ENCODE measurements at regions not wholly inside any gene's neighbourhood (a gene's known extent, or its start where the extent isn't known, plus 50 kb on each side); places are given as distances from the start of the nearest gene placed in this dataset.

- H3K4me1 ChIP-seq, result peaks cover 29% of the 10 kb centered on the region
- no peak overlapping the region for H3K27ac ChIP-seq
- H3K36me3 ChIP-seq (ENCODE audit: low read depth, missing control alignments), result no peaks in the 10 kb centered on the region
- 91 to 95% methylated on average over 5 of the region's 5 CpGs for WGBS, 2 donors
- no peaks in the 10 kb centered on the region for H3K9me3 ChIP-seq
- H3K27me3 ChIP-seq, result no peaks in the 10 kb centered on the region
- no peak for DNase-seq
- TF ChIP-seq POLR2A (IDR thresholded peaks at IDR 0.05) (no peak), CTCF (IDR thresholded peaks at IDR 0.05) (no peak)
- H3K4me3 ChIP-seq, result no peak overlapping the region
- intact Hi-C loops (cut with DNase I; ENCODE audit: low total_unique reads), result no loop called here
These were observed 132.4 kb upstream of the ATP1B1 start for GRCh38 chr1:168974117-168974516.

- TF ChIP-seq CTCF (IDR thresholded peaks at IDR 0.05), result no peak
- TF ChIP-seq POLR2A (IDR thresholded peaks at IDR 0.05), result no peak
- no peaks in the 10 kb centered on the region for H3K36me3 ChIP-seq (ENCODE audit: low read depth, missing control alignments)
- intact Hi-C loops (cut with DNase I; ENCODE audit: low total_unique reads), result no loop called here
- no peak overlapping the region for H3K27ac ChIP-seq
- H3K4me1 ChIP-seq, result peaks cover 29% of the 10 kb centered on the region
- no peaks in the 10 kb centered on the region for H3K9me3 ChIP-seq
- no peak for DNase-seq
- no peak overlapping the region for H3K4me3 ChIP-seq
- H3K27me3 ChIP-seq, result no peaks in the 10 kb centered on the region
These were observed 131.9 kb upstream of the ATP1B1 start for GRCh38 chr1:168974611-168975010.

GRCh38 chr1:168976267-168976666 lies 130.2 kb upstream of the ATP1B1 start:
- intact Hi-C loops (cut with DNase I; ENCODE audit: low total_unique reads), result no loop called here
- Histone ChIP-seq H3K4me3 (no peak overlapping the region), H3K4me1 (peaks cover 23% of the 10 kb centered on the region), H3K9me3 (no peaks in the 10 kb centered on the region), H3K27me3 (no peaks in the 10 kb centered on the region), H3K36me3 (ENCODE audit: low read depth, missing control alignments) (no peaks in the 10 kb centered on the region), H3K27ac (no peak overlapping the region)
- DNase-seq, result no peak
- 70 to 83% methylated on average over 1 of the region's 1 CpG for WGBS, 2 donors
- no peak for TF ChIP-seq POLR2A (IDR thresholded peaks at IDR 0.05)
- no peak for TF ChIP-seq CTCF (IDR thresholded peaks at IDR 0.05)

GRCh38 chr1:168977618-168978017 lies 128.9 kb upstream of the ATP1B1 start:
- Histone ChIP-seq H3K9me3 (no peaks in the 10 kb centered on the region), H3K4me1 (peaks cover 10% of the 10 kb centered on the region), H3K27me3 (no peaks in the 10 kb centered on the region), H3K36me3 (ENCODE audit: low read depth, missing control alignments) (no peaks in the 10 kb centered on the region), H3K27ac (no peak overlapping the region), H3K4me3 (no peak overlapping the region)
- no peak for DNase-seq
- intact Hi-C loops (cut with DNase I; ENCODE audit: low total_unique reads), result no loop called here
- 74 to 77% methylated on average over 5 of the region's 5 CpGs for WGBS, 2 donors
- TF ChIP-seq POLR2A (IDR thresholded peaks at IDR 0.05) (no peak), CTCF (IDR thresholded peaks at IDR 0.05) (no peak)

DNA sequence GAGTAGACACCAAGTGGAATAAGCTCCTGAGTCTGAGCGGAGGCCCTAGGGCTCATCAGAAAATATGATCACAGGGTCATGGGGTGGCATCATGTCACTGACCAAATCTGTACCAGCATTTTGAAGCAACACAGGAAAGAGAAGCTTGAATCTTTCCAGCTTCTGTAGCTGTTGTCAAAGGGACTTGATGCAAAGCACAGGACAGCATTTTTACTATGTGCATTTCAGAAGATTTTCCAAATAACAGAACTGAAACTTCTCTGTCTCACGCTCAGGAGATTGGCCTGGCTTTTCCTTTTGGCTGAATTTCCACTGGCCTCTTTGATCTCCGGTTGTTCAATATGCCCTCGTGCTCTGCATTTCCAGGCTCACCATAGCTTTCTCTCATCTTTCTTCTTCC lies 127.2 kb upstream of the ATP1B1 start:
- H3K27me3 ChIP-seq, result no peaks in the 10 kb centered on the region
- H3K36me3 ChIP-seq (ENCODE audit: low read depth, missing control alignments), result no peaks in the 10 kb centered on the region
- no peak for TF ChIP-seq CTCF (IDR thresholded peaks at IDR 0.05)
- TF ChIP-seq POLR2A (IDR thresholded peaks at IDR 0.05), result no peak
- peaks cover 4% of the 10 kb centered on the region for H3K4me1 ChIP-seq
- WGBS, 2 donors, result 46 to 48% methylated on average over 4 of the region's 4 CpGs
- no peak overlapping the region for H3K4me3 ChIP-seq
- intact Hi-C loops (cut with DNase I; ENCODE audit: low total_unique reads), result no loop called here
- H3K27ac ChIP-seq, result no peak overlapping the region
- DNase-seq, result no peak
- no peaks in the 10 kb centered on the region for H3K9me3 ChIP-seq

All from testis (tissue), 2 donors.